ENCODE measurements at regions not wholly inside any gene's neighbourhood (a gene's known extent, or its start where the extent isn't known, plus 50 kb on each side); places are given as distances from the start of the nearest gene placed in this dataset.

- no peak for DNase-seq
- intact Hi-C loops (cut with DNase I), result no loop called here
These were observed 90.8 kb upstream of the FOXF1 start for GRCh38 chr16:86419518-86419917.

- intact Hi-C loops (cut with DNase I), result no loop called here
- no peak for DNase-seq
These were observed 88.3 kb upstream of the FOXF1 start for GRCh38 chr16:86421995-86422394.

GRCh38 chr16:86424398-86424797 lies 85.9 kb upstream of the FOXF1 start:
- intact Hi-C loops (cut with DNase I), result no loop called here
- DNase-seq, result no peak

- no peak for DNase-seq
- intact Hi-C loops (cut with DNase I), result no loop called here
These were observed 85.3 kb upstream of the FOXF1 start for GRCh38 chr16:86424985-86425384.

- DNase-seq, result no peak
- intact Hi-C loops (cut with DNase I), result no loop called here
These were observed 84.2 kb upstream of the FOXF1 start for GRCh38 chr16:86426063-86426642.

GRCh38 chr16:86427433-86427851 lies 82.9 kb upstream of the FOXF1 start:
- DNase-seq, result no peak
- intact Hi-C loops (cut with DNase I), result no loop called here

- intact Hi-C loops (cut with DNase I), result no loop called here
- no peak for DNase-seq
These were observed 81.4 kb upstream of the FOXF1 start for GRCh38 chr16:86428729-86429517.

GRCh38 chr16:86429663-86430062 lies 80.7 kb upstream of the FOXF1 start:
- no peak for DNase-seq
- intact Hi-C loops (cut with DNase I), result no loop called here

- no peak for DNase-seq
- intact Hi-C loops (cut with DNase I), result no loop called here
These were observed 79.5 kb upstream of the FOXF1 start for GRCh38 chr16:86430814-86431213.

GRCh38 chr16:86431540-86431939 lies 78.8 kb upstream of the FOXF1 start:
- intact Hi-C loops (cut with DNase I), result no loop called here
- no peak for DNase-seq

GRCh38 chr16:86432048-86432447 lies 78.3 kb upstream of the FOXF1 start:
- DNase-seq, result no peak
- intact Hi-C loops (cut with DNase I), result no loop called here

GRCh38 chr16:86432691-86433090 lies 77.6 kb upstream of the FOXF1 start:
- no peak for DNase-seq
- intact Hi-C loops (cut with DNase I), result no loop called here

GRCh38 chr16:86436466-86437185 lies 73.7 kb upstream of the FOXF1 start:
- DNase-seq, result no peak
- intact Hi-C loops (cut with DNase I), result no loop called here

GRCh38 chr16:86437348-86437747 lies 73.0 kb upstream of the FOXF1 start:
- DNase-seq, result no peak
- intact Hi-C loops (cut with DNase I), result no loop called here

GRCh38 chr16:86442703-86443102 lies 67.6 kb upstream of the FOXF1 start:
- intact Hi-C loops (cut with DNase I), result no loop called here
- DNase-seq, result no peak

- intact Hi-C loops (cut with DNase I), result no loop called here
- DNase-seq, result no peak
These were observed 66.7 kb upstream of the FOXF1 start for GRCh38 chr16:86443508-86444147.

GRCh38 chr16:86444261-86444660 lies 66.1 kb upstream of the FOXF1 start:
- intact Hi-C loops (cut with DNase I), result no loop called here
- no peak for DNase-seq

- intact Hi-C loops (cut with DNase I), result no loop called here
- no peak for DNase-seq
These were observed 65.7 kb upstream of the FOXF1 start for GRCh38 chr16:86444661-86445060.

GRCh38 chr16:86446279-86446678 lies 64.0 kb upstream of the FOXF1 start:
- no peak for DNase-seq

GRCh38 chr16:86447228-86447627 lies 63.1 kb upstream of the FOXF1 start:
- intact Hi-C loops (cut with DNase I), result no loop called here
- no peak for DNase-seq

More at GRCh38 chr16:86446279-86446678, 64.0 kb upstream of the FOXF1 start:
- intact Hi-C loops (cut with DNase I), result no loop called here

Measured in head of caudate nucleus (tissue), 42 donors.